K562 (cell line): ENCODE measurements at regions not wholly inside any gene's neighbourhood (a gene's known extent, or its start where the extent isn't known, plus 50 kb on each side); places are given as distances from the start of the nearest gene placed in this dataset.

Experiments
- ATAC-seq: fragments of 200-7000 bp; cut with Tn5 transposase; 3 replicates; pipeline ENCODE4 v1.9.1; 2020; ENCODE audit warnings: moderate library complexity
- BruUV-seq: library from RNA; stranded (reverse); fragments of 400-500 nt; replicated peaks from 2 replicates; lab custom pipeline; 2021; lab: Mats Ljungman, UMichigan
- CTCF ChIA-PET: fragments of 300-600 bp; formaldehyde crosslinking; extraction: SDS; loops from one replicate; lab custom pipeline; 2021; ENCODE audit warnings: low intra/inter-chr PET ratio; lab: Yijun Ruan, JAX
- POLR2A ChIA-PET: fragments of 300-600, 350-650 bp; sonication (Branson Sonifier 250); formaldehyde crosslinking; extraction: SDS; loops from one replicate; lab custom pipeline; 2021; ENCODE audit warnings: antibody characterized with exemption, inconsistent platforms; lab: Yijun Ruan, JAX
- DNase-seq, 4 experiments: peaks; one replicate each; pipeline versions ENCODE4 v3.0.0 to v3.0.0-alpha.2; 2011 to 2018; ENCODE audit warnings: low spot score in 3 of 4, mixed read lengths in 3 of 4; ENCODE audit errors: extremely low read depth in 1 of 4
- FAIRE-seq: peaks from 2 replicates; lab custom pipeline; 2011; peaks lifted over from hg19 to GRCh38; lab: Jason Lieb, UNC
- H2AFZ ChIP-seq: 2 replicates; pipeline ENCODE4 v1.6.0; 2011; ENCODE audit warnings: low read depth, low read length, control low read depth, inconsistent platforms
- H3K27ac ChIP-seq: fragments of 200-600 bp; 3 replicates; pipeline ENCODE4 v1.8.0; 2011; ENCODE audit warnings: low read depth, mild to moderate bottlenecking, control low read depth, inconsistent platforms, low read length, moderate library complexity, mixed read lengths; ENCODE audit errors: extremely low read depth
- H3K27me3 ChIP-seq, 2 experiments: fragments of 300-600 bp in 1 of 2; 2 replicates in 1 of 2; 3 replicates in 1 of 2; pipeline versions ENCODE4 v1.6.0 to v1.8.0; 2011; ENCODE audit warnings: inconsistent platforms in 2 of 2, low read length in 2 of 2, mild to moderate bottlenecking in 1 of 2, mixed read lengths in 1 of 2, moderate library complexity in 1 of 2; ENCODE audit not compliant: control insufficient read depth in 2 of 2, insufficient read depth in 2 of 2
- H3K36me3 ChIP-seq: fragments of 300-600 bp; 3 replicates; pipeline ENCODE4 v1.8.0; 2011; ENCODE audit warnings: mild to moderate bottlenecking, low read length, inconsistent platforms; ENCODE audit not compliant: control insufficient read depth, insufficient read depth
- H3K4me1 ChIP-seq, 2 experiments: fragments of 200-600 bp in 1 of 2; replicated peaks in 1 of 2; 2 replicates in 1 of 2; 3 replicates in 1 of 2; pipeline versions ENCODE4 v1.5.1 to v1.8.0; 2011; ENCODE audit warnings: inconsistent platforms in 2 of 2, low read length in 2 of 2, mild to moderate bottlenecking in 1 of 2, mixed read lengths in 1 of 2, moderate library complexity in 1 of 2; ENCODE audit not compliant: control insufficient read depth in 2 of 2, insufficient read depth in 2 of 2
- H3K4me2 ChIP-seq: 2 replicates; pipeline ENCODE4 v1.6.1; 2011; ENCODE audit warnings: low read length, control low read depth, inconsistent platforms, mixed read lengths; ENCODE audit not compliant: insufficient read depth
- H3K4me3 ChIP-seq: fragments of 200-600 bp; sonication (generic), shearing (Covaris generic); 2 replicates; pipeline ENCODE4 v1.5.1; 2016; ENCODE audit warnings: control low read depth, inconsistent platforms
- H3K79me2 ChIP-seq: fragments of 200-600 bp; 3 replicates; pipeline ENCODE4 v1.8.0; 2011; ENCODE audit warnings: low read length, inconsistent platforms; ENCODE audit not compliant: control insufficient read depth, insufficient read depth
- H3K9ac ChIP-seq, 2 experiments: 2 replicates each; pipeline versions ENCODE4 v1.6.0 to v1.6.1; 2011; ENCODE audit warnings: low read depth in 2 of 2, low read length in 2 of 2, control low read depth in 1 of 2, inconsistent platforms in 1 of 2, mild to moderate bottlenecking in 1 of 2, mixed read lengths in 1 of 2; ENCODE audit not compliant: insufficient read depth in 1 of 2
- H3K9me1 ChIP-seq: one replicate; pipeline ENCODE4 v1.6.0; 2011; ENCODE audit warnings: inconsistent platforms, mild to moderate bottlenecking, low read length, moderate library complexity; ENCODE audit not compliant: control insufficient read depth, insufficient read depth
- H3K9me3 ChIP-seq: replicated peaks from 2 replicates; pipeline ENCODE4 v1.5.1; 2011; ENCODE audit warnings: low read depth, low read length, inconsistent platforms; ENCODE audit not compliant: control insufficient read depth, insufficient read depth
- H4K20me1 ChIP-seq: replicated peaks from 2 replicates; pipeline ENCODE4 v1.6.1; 2011; ENCODE audit warnings: low read length, inconsistent platforms, mixed read lengths; ENCODE audit not compliant: control insufficient read depth, insufficient read depth
- BCOR ChIP-seq: fragments of 450-650 bp; IDR thresholded peaks from 2 replicates; pipeline ENCODE4 v1.6.1; 2016
- BRF1 ChIP-seq: IDR thresholded peaks from 3 replicates; pipeline ENCODE4 v1.6.1; 2011; ENCODE audit warnings: borderline replicate concordance, mild to moderate bottlenecking; ENCODE audit not compliant: insufficient read length; ENCODE audit errors: extremely low read depth
- HDAC2 ChIP-seq: fragments of 450-650 bp; IDR thresholded peaks from 2 replicates; pipeline ENCODE4 v1.6.1; 2016; ENCODE audit warnings: mild to moderate bottlenecking
- HNRNPK ChIP-seq: fragments of 200-400 bp; formaldehyde crosslinking; IDR thresholded peaks from one replicate; pipeline ENCODE4 v1.6.1; 2018; ENCODE audit warnings: mild to moderate bottlenecking, low read depth, low read length; ENCODE audit not compliant: poor library complexity, severe bottlenecking
- NBN ChIP-seq: fragments of 450-650 bp; IDR thresholded peaks from 2 replicates; pipeline ENCODE4 v1.6.1; 2016; ENCODE audit warnings: low read depth, mild to moderate bottlenecking
- POLR2A ChIP-seq: fragments of 450-650 bp; conservative IDR thresholded peaks from 2 replicates; pipeline ENCODE4 v1.6.1; 2016
- POLR3A ChIP-seq: IDR thresholded peaks from 2 replicates; pipeline ENCODE4 v1.6.1; 2011; ENCODE audit warnings: borderline replicate concordance, mild to moderate bottlenecking, moderate library complexity; ENCODE audit not compliant: insufficient read length, insufficient read depth; ENCODE audit errors: extremely low read depth
- RHOXF2B ChIP-seq: fragments of 250-450 bp; sonication (Bioruptor Pico); conservative IDR thresholded peaks from 2 replicates; pipeline ENCODE4 v1.5.1; 2021
- SRSF3 ChIP-seq: fragments of 200-400 bp; formaldehyde crosslinking; IDR thresholded peaks from 2 replicates; pipeline ENCODE4 v1.6.1; 2016; ENCODE audit warnings: mild to moderate bottlenecking, low read length, moderate library complexity; ENCODE audit not compliant: insufficient read depth
- TBL1XR1 ChIP-seq, 2 experiments: IDR thresholded peaks; 2 replicates each; pipeline ENCODE4 v1.6.1; 2012; ENCODE audit warnings: improper control_type of control experiment in 2 of 2, low read length in 2 of 2, mild to moderate bottlenecking in 1 of 2
- TGIF2 ChIP-seq: sonication (generic); formaldehyde crosslinking; IDR thresholded peaks from 2 replicates; pipeline ENCODE4 v1.8.1; 2022; ENCODE audit warnings: mild to moderate bottlenecking, missing genetic modification reagents, moderate library complexity
- ZNF124 ChIP-seq: sonication (generic); formaldehyde crosslinking; IDR thresholded peaks from 2 replicates; pipeline ENCODE4 v1.8.1; 2022; ENCODE audit warnings: missing genetic modification reagents
- ZNF274 ChIP-seq: IDR thresholded peaks from 2 replicates; pipeline ENCODE4 v1.6.1; 2011; ENCODE audit warnings: low read depth, mild to moderate bottlenecking, low read length, moderate library complexity, borderline replicate concordance
- ZNF431 ChIP-seq: sonication (generic); formaldehyde crosslinking; IDR thresholded peaks from 2 replicates; pipeline ENCODE4 v1.8.0; 2022; ENCODE audit warnings: mild to moderate bottlenecking, missing genetic modification reagents
- ZNF444 ChIP-seq: fragments of 250-450 bp; sonication (Bioruptor Pico); IDR thresholded peaks from 2 replicates; pipeline ENCODE4 v1.4.0; 2020; ENCODE audit warnings: mild to moderate bottlenecking, moderate library complexity
- ZNF584 ChIP-seq: fragments of 200-800 bp; sonication (Bioruptor generic); IDR thresholded peaks from 2 replicates; pipeline ENCODE4 v1.6.1; 2016; ENCODE audit warnings: low read depth, mild to moderate bottlenecking, missing genetic modification characterization, missing compliant biosample characterization
- ZNF785 ChIP-seq: fragments of 250-450 bp; sonication (Bioruptor Pico); IDR thresholded peaks from 2 replicates; pipeline ENCODE4 v1.4.0; 2020; ENCODE audit warnings: mild to moderate bottlenecking
- WGBS: fragments of 100-300 bp; shearing (Covaris generic); methylation state at CpG from one replicate; pipeline ENCODE4 v1.1.6; 2016; ENCODE audit warnings: low coverage, mixed read lengths; ENCODE audit not compliant: insufficient coverage; ENCODE audit errors: missing lambda C conversion rate; 5-methylcytosine and 5-hydroxymethylcytosine counted together
- in situ Hi-C: fragments of 300-500 bp; cut with MboI; formaldehyde crosslinking; loops from 4 replicates; pipeline ENCODE4 v1.15.0; 2018; ENCODE audit warnings: inconsistent platforms, mixed read lengths
- intact Hi-C: fragments of 100-400 bp; cut with micrococcal nuclease; formaldehyde crosslinking; loops from 2 replicates; pipeline ENCODE4 v1.14.2; 2022
- TF ChIP-seq, protein P1 (sequence below): fragments of 450-650 bp; IDR thresholded peaks from 2 replicates; pipeline ENCODE4 v1.6.1; 2017; ENCODE audit warnings: mild to moderate bottlenecking, moderate library complexity
- TF ChIP-seq, protein P2 (sequence below): IDR thresholded peaks from 2 replicates; pipeline ENCODE4 v1.6.1; 2011; ENCODE audit not compliant: insufficient read length; ENCODE audit errors: extremely low read depth
- TF ChIP-seq, protein P3 (sequence below): fragments of 450-650 bp; IDR thresholded peaks from 2 replicates; pipeline ENCODE4 v1.6.1; 2018; ENCODE audit warnings: mild to moderate bottlenecking, low read depth; ENCODE audit not compliant: partially characterized antibody

DNA sequence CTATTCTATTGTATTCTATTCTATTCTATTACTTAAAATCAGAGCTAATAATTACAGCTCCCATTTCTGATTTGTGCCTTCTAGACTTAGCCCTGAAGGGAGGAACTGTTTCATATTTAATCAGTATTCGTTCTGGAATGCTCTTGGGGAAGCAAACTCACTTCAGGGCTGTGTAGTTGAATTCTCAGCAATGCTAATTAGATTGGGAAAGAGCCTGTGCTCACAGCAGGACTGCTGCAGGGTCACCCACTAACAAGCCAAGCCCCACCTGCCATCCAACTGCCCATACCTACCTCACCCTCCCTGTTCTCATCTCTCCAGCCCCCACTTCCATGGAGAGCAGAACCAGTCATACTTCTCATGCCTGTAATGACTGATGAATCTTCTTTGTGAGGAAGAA lies 464.2 kb downstream of the PTPRU start:
- DNase-seq, result no peak
- H3K27me3 ChIP-seq, result peaks cover 0 to 25% of the 10 kb centered on the region in 2 experiments; a peak in 2 of 5 replicates
- no TSS peak for BruUV-seq
- ATAC-seq, result no peak
- FAIRE-seq, result no peak
- H3K9me3 ChIP-seq, result no peaks in the 10 kb centered on the region
- H3K27ac ChIP-seq, result no peak overlapping the region
- H3K4me1 ChIP-seq, result no peaks in the 10 kb centered on the region
- ChIA-PET POLR2A (interaction anchor here (0.5 to 1.4 kb wide), 3 partner anchors 12 to 253 kb away, joined by 3 read pairs; no protein-coding TSS in a partner anchor), CTCF (no interaction called here)
- no peak overlapping the region for H2AFZ ChIP-seq
- in situ Hi-C loops, result loop anchor here (10.0 kb wide), 1 partner anchor 466 kb away; the partner anchor contains the start of genes MECR and PTPRU
- peaks cover 5% of the 10 kb centered on the region for H3K9me1 ChIP-seq
- no peaks in the 10 kb centered on the region for H3K79me2 ChIP-seq
- 0% methylated on average over 1 of the region's 1 CpG for WGBS
- no peak overlapping the region for H3K4me3 ChIP-seq
- TF ChIP-seq ZNF584 (CRISPR knock-in tag), result no peak
- no peak for TF ChIP-seq ZNF785 (CRISPR knock-in tag)
- TF ChIP-seq POLR3A, result no peak
- TF ChIP-seq SRSF3, result no peak
- no peak for TF ChIP-seq ZNF274
- TF ChIP-seq HNRNPK, result no peak
- TF ChIP-seq, protein P1, sequence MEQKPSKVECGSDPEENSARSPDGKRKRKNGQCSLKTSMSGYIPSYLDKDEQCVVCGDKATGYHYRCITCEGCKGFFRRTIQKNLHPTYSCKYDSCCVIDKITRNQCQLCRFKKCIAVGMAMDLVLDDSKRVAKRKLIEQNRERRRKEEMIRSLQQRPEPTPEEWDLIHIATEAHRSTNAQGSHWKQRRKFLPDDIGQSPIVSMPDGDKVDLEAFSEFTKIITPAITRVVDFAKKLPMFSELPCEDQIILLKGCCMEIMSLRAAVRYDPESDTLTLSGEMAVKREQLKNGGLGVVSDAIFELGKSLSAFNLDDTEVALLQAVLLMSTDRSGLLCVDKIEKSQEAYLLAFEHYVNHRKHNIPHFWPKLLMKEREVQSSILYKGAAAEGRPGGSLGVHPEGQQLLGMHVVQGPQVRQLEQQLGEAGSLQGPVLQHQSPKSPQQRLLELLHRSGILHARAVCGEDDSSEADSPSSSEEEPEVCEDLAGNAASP, result no peak
- TF ChIP-seq BCOR, result no peak
- no peak for TF ChIP-seq POLR2A
- TF ChIP-seq RHOXF2B, result no peak
- TF ChIP-seq NBN, result no peak
- TF ChIP-seq ZNF444 (CRISPR knock-in tag), result no peak
- TF ChIP-seq TBL1XR1 (IDR thresholded peaks at IDR 0.05; ENCODE audit: low read length in 2 of 2), result no peak
- TF ChIP-seq, protein P2, sequence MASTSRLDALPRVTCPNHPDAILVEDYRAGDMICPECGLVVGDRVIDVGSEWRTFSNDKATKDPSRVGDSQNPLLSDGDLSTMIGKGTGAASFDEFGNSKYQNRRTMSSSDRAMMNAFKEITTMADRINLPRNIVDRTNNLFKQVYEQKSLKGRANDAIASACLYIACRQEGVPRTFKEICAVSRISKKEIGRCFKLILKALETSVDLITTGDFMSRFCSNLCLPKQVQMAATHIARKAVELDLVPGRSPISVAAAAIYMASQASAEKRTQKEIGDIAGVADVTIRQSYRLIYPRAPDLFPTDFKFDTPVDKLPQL, result no peak
- no peak for TF ChIP-seq ZNF431 (CRISPR knock-in tag)
- no peak for TF ChIP-seq ZNF124
- no peak for TF ChIP-seq HDAC2
- no peak for TF ChIP-seq BRF1
- no peak for TF ChIP-seq TGIF2 (CRISPR knock-in tag)
- TF ChIP-seq, protein P3, sequence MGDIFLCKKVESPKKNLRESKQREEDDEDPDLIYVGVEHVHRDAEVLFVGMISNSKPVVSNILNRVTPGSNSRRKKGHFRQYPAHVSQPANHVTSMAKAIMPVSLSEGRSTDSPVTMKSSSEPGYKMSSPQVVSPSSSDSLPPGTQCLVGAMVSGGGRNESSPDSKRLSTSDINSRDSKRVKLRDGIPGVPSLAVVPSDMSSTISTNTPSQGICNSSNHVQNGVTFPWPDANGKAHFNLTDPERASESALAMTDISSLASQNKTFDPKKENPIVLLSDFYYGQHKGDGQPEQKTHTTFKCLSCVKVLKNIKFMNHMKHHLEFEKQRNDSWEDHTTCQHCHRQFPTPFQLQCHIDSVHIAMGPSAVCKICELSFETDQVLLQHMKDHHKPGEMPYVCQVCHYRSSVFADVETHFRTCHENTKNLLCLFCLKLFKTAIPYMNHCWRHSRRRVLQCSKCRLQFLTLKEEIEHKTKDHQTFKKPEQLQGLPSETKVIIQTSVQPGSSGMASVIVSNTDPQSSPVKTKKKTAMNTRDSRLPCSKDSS, result no peak
- no peaks in the 10 kb centered on the region for H3K36me3 ChIP-seq
- intact Hi-C loops, result no loop called here
- peaks cover 14% of the 10 kb centered on the region; the same call in 1 of the 2 replicates for H4K20me1 ChIP-seq
- no peak overlapping the region for H3K4me2 ChIP-seq
- H3K9ac ChIP-seq, result no peak overlapping the region
